Left renal cortex interstitium (tissue), 4 donors: ENCODE measurements at regions not wholly inside any gene's neighbourhood (a gene's known extent, or its start where the extent isn't known, plus 50 kb on each side); places are given as distances from the start of the nearest gene placed in this dataset.
"Not testable (repeated sequence)": the region's sequence is repeated elsewhere in the genome, so short reads cannot be mapped to it uniquely, and the experiment has no call there.

Experiments used
- DNase-seq, 4 donors: peaks; one replicate each; pipeline ENCODE4 v3.0.0-alpha.2; 2013; ENCODE audit warnings: low read depth in 4 of 4, low spot score in 2 of 4, missing footprints in 1 of 4

DNA sequence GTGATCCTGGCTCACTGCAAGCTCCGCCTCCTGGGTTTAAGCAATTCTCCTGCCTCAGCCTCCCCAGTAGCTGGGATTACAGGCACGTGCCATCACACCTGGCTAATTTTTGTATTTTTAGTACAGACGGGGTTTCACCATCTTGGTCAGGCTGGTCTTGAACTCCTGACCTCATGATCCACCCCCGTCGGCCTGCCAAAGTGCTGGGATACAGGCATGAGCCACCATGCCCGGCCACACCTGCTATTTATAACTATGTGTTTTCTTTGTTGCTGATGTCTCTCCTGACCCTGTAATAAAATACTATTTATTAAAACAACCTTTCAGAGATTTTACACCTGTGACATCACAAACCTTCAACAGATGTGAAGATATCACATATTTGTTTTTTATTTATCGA, 736.5 kb upstream of the PCDH15 start:
- not testable (repeated sequence) for DNase-seq

DNA sequence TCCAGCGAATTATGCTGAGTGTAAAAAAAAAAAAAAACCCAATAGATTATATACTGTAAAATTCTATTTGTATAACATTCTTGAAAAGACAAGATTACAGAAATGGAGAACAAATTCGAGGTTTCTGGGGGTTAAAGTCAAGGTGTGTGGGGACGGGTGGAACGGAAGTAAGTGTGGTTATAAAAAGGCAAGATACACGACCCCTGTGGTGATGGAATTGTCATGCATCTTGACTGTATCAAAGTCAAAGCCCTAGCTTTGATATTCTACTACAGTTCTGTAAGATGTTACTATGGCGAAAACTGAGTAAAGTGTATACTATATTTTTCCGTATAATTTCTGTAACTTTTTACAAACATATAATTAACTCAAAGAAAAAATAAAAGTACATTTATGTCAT, 718.2 kb upstream of the PCDH15 start:
- DNase-seq, result no peak

DNA sequence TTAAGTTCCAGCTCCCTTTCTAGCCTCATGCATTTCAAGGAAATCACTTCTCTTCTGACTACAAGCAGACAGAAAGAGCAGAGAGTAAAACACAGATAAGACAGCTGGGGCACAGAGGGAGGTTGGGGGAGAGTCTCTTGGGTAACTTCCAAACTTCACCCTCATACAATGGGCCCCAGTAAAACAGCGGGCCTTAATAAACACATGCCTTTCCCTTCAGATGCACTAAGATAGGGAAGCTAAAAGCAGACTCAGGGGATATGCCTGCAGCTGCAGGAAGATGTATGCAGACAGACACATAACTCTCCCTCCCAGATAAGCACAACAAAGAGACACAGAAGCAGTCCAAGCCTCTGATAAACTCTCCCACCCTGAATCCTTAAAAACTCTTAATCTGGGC, 717.4 kb upstream of the PCDH15 start:
- DNase-seq, result not testable (repeated sequence)

DNA sequence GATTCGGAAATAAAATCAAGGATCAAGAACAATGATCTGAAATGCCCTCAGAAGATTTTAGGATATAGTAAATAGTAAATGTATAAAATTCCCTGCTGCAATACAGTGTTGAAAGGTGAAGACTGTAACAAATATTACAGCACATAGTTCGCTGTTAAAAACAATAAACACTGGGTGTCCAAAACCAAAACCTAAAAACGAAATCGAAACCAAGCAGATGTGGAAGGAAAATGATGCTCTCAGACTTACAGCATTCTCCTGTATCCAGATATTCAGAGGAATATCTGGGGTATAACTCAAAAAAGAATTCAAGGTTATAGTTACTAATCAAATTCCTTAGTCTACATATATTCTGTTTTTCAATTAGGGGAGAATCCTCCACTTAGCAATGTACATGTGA, 708.1 kb upstream of the PCDH15 start:
- DNase-seq, result no peak

DNA sequence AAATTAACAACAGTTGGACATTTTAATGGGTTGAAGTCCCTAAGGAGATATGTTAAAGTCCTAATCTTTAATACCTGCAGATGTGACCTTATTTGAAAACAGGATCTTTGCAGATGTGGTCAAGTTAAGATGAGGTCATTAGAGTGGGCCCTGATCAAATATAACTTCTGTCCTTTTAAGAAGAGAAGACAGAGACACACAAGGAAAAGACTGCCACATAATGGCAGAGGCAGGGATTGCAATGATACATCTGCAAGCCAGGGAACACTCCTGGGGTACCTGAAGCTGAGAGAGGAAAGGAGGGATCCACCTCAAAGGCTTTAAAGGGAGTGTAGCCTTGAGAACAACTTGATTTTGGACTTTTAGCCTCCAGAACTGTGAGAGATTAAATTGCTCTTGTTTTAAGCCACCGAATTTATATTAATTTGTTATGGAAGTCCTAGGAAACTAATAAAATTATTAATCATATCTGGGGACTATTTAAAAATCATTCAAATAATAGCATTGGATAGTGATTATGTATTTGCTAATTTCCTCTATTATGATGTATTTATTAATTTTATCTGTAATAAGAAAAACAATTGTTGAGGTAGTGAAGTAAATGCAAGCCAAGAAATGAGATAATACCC, 700.0 kb upstream of the PCDH15 start:
- DNase-seq, result peak in 2 of 4 donors; percentile 6 to 15

DNA sequence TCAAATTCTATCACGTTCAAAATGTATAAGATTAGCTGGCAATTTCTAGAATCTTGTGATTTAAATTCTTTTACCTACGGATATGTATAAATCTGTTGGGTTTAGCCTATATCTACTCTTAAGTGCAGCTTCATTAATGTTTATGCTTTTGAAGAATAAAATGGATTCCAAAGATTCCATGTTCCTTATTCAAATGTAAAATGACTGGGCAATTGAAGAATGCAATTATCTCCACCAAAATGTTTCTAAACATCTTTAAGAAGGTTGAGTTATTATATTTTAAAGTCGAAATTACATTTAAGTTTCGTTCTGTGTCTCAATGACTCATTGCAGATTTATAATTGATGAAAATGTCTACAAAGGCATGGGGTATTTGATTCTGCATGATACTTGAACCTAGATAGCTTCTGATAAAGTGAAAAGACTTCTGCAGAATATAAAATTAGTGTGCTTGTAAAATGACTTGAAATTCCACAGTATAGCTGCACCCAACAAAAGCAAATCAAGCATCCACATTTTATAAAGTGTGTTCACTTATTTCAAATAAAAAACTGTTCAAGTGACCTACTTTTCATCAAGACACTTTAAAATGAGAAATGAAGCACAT, 697.0 kb upstream of the PCDH15 start:
- DNase-seq, result no peak

DNA sequence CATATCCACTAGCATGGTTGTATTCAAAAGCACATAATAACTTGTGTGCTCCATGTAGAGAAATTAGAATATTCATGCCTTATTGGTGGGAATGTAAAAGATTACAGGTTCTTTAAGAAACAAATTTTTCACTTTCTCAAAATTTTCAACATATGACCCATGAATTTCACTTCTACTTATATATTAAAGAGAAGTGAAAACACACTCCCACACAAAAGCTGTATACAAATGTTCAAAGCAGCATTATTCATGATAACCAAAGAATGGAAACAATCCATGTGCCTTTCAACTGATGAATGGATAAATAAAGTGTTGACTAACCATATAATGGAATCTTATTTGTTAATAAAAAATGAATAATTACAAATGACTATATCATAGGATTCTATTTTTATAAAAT, 694.5 kb upstream of the PCDH15 start:
- DNase-seq, result no peak

DNA sequence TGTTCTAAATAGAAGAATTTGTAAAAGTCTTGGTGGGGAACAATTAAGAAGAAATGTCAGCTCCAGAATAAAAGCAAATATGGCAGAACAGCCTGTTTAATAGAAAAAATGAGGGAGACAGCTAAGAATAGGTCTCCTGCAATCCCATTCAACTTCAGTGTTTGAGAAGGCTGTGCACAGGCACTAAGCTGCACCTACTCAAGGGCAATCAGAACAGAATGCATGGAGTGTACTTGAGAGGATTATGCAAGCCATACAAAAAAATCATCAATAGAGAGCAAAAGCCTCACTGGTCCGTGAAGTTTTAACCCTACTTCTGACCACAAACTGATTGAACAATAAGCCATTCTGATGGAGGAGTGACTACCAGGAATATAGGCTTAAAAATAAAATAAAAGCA, 690.7 kb upstream of the PCDH15 start:
- no peak for DNase-seq

DNA sequence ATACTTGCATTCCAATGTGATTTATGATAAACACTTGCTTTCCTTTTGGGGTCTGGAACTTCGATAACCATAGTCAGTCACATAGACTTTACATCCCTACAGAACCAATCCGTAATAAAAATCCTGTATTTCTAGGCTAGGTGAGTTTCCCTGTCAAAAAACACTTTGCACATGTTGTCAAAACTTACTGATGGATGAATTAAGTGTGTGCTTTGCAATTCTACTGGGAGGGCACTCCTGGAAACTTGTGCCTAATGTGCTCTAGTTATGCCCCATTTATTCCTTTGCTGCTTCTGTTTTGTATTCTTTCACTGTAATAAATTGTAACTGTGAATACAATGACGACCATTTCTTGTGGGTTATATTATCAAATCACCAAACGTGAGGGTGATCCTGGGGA, 684.8 kb upstream of the PCDH15 start:
- DNase-seq, result no peak

DNA sequence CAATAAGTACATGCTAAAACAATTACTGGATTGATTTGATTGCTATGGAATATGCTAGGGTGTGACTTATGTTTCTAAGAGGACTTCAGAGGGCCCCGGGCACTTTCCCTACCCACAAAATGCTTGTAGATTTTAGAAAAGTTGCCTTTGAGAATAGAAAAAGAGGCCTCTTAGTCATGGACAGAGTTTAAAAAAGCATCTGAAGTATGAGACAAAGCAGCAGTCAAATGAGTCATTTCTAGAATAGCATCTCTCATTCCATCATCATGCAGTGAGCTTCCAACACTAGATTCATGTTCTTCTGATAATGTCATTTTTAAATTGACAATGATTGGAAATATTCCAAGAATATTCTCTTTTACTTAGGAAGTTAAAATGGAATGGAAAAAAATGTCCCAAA, 675.1 kb upstream of the PCDH15 start:
- no peak for DNase-seq

DNA sequence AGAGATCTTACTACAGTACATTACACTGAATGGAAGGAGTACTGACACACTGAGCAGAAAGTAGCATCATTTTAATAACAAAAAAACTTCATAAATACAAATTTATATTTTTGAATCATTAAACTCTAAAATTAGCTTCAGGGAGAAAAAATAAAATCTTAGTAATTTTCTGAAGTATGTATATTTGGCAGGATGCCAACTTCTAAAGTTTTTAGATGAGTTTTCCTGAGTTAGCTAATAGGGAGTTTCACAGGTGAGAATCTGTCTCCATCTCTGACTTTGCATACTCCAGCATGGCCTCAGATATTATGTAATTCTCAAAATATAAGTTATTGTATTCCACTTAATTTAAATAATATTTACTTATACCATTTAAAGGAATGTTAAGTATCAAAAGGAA, 673.2 kb upstream of the PCDH15 start:
- DNase-seq, result no peak

DNA sequence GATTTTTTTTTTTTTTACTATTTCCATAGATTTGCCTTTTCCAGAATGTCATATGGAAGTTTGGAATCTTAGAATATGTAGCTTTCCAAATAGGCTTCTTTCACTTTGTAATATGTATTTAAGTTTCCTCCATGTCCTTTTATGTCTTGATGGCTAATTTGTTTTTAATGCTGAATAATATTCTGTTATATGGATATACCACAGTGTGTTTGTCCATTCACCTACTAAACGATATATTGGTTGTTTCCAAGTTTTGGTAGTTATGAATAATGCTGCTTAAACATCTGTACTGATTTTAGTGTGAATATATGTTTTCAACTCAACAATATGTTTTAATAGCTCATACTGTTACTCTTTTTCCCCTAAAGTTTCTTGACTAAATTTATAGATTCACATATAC, 669.8 kb upstream of the PCDH15 start:
- no peak for DNase-seq

DNA sequence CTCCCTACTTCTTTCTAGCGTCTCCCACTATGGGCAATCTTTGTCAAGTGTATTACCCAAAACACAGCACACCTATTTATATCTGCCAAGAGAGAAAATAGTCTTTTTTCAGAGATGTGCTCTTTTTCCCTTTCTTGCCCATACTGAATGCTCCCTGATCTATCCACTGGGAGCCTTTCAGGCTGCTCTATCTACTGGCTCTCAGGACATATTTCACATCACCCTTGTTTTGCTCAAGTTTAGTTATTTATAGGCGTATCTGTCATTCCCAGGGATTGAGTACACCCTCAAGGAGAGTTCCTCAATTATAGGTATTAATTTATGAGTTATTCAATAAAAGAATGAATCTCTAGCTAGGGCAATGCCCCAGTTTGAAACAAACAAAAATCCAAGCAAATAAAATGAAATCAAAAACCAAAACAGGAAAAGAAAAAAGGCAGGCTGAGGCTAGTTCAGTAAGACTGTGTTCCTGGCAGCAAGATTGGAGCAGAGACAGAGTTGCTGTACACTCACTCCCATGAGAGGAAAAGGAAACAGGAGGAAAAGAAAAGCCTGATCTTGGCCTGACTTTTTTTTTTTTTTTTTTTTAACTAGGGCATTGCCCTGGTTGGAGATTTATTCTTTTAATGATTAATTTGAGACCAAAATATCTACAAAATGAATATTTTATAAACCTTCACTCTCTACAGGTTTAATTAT, 665.9 kb upstream of the PCDH15 start:
- no peak for DNase-seq

DNA sequence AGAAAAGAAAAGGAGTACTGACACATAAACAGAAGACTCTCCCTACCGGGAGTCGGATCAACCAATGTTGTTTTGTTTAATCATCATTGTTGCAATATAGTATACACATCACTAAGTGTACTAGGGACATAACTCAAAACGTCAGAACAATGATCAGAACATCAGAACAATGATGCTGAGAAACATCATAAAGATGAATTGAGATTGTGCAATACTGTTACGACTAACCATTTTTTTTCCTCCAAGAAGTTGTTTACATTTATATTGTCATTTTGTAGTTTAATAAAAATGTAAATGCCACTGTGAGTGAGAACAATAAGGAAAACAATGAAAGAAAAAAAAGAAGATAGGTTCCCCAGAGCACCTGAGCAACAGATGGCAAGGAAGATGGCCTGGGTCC, 663.1 kb upstream of the PCDH15 start:
- DNase-seq, result no peak

DNA sequence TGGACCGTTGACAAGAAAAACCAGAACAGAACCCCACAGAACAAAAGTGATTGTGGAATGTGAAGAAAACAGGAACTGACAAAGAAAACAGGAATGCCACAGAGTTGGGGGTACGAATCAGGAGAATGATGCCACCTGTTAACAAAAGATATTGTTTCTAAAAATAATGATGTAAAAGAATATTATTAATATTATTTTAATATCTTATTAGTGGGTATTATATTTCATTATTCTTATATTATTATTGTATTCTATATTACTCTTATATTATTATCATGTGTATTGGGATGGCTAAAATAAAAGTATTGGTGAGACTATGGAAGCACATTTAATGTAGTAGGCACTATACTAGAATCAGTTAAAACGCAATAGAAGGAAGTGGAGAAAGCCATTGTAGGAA, 659.0 kb upstream of the PCDH15 start:
- DNase-seq, result no peak

DNA sequence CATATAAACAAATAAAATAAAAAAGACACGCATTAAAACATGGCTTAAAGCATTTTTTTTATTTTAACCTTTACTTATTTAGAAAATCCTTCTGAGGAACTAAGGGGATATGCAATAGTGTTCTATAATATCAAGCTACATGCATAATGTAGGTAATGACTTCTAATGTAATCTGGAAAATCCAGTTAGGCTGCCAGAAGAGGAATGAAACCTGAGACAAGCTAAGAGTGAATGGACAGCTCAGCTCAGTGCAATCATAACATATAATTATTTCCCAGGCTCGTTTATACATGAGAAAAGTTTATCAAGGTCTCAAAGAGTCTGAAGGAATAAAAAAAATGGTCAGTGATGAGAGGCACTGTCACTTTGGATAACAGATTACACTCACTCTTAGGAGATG, 649.0 kb upstream of the PCDH15 start:
- peak in 1 of 4 donors; percentile 2 for DNase-seq

DNA sequence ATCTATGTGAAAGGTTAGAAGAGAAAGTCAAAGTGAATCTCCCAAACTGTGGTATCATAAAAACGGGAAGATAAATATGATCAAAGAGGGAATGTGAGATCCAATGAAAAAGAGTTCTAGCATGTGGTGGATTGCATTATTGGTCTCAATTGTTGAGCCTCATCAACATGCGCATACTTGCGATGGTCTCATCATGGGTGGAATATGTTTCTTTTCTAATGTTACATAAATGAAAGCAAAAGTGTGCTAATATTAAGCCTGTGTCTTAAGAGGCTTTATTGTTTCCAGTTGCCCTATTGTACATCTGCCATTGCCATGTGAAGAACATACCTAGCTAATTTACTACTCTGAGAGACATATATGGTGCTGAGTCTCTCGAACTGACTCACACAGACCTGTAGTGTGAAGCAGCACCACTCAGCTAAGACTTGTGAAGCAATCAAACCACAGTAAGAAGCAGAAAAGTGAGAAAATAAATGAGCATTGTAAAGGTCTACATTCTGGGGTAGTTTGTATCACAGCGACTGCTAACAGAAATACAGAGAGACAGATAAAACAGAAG, 645.5 kb upstream of the PCDH15 start:
- no peak for DNase-seq

DNA sequence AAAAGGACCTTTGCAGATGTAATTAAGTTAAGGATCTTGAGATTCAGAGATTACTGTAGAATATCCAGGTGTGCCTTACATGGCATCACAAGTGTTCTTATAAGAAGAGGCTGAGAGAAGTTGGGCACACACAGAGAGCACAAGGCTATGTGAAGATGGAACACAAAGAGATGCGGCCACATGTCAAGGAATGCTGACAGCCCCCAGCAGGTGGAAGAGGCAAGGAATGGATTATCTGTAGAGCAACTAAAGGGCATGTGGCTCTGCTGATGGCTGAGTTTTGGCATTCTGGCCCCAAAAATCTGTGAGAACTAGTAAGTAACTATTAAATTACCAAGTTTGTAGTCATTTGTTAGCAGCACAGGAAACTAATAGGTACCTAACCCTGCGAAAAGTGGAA, 640.7 kb upstream of the PCDH15 start:
- DNase-seq, result no peak

DNA sequence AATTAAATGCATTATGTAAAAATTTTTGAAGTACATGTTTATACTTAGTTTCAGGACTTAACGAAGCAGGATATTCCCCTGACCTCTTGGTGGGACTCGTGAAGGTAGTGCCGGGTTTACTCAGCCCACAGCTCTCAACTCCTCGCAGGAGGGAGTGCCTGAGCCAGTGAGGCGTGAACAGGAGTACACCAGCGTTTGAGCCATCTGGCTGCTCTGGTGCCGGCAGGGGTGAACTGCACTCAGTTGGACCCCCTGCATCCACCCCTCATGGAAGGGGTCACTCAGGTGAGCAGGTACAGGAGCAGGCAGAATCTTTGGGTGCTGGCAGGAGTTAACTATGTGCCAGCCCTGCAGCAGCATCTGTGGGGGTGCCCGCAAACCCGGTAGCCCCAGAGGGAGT, 625.1 kb upstream of the PCDH15 start:
- no peak for DNase-seq

DNA sequence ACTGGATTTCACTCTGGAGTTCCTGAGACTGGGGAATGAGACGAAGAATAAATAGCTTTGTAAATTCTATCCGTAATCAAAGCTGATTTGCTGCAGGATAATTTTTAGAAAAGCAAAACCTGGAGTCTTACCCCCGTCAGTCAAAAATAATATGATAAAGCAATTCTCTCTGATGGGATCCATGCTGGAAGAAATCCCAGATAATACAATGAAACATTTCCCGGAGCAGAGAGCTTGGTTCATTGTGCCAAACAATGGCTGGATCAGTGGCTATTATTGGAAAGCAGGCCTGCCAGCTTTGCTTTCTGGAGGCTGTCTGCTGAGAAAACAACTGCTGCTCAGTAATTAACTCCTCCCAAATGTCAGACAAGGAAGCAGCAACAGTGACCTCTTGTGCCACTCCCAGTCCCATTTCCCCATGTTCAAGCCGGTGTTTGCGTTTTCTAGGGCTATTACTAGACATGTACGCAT, 609.4 kb upstream of the PCDH15 start:
- peak in 2 of 4 donors; percentile 6 to 7 for DNase-seq

DNA sequence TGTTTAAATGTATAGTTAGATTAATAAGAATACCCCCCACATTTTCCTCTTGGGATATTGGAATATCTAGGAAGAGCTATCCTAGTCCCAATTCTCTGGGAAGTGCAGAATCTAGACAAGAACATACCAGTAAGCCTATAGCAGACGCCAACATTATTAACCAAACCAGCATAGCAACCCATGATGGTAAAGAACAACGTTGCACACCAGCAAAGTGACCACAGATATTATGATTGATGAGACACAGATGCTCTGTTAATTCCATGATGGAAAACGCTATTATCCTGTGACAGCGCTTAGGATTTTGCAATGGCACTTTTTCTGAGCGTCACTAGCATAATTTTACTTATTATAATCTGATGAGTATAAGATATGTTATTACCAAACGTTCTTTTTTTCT, 603.1 kb upstream of the PCDH15 start:
- DNase-seq, result no peak
